HG03378 (cell line): ENCODE measurements at regions not wholly inside any gene's neighbourhood (a gene's known extent, or its start where the extent isn't known, plus 50 kb on each side); places are given as distances from the start of the nearest gene placed in this dataset.
"Not testable (repeated sequence)": the region's sequence is repeated elsewhere in the genome, so short reads cannot be mapped to it uniquely, and the experiment has no call there.

Experiments
- ATAC-seq: cut with Tn5 transposase; IDR thresholded peaks from one replicate; pipeline ENCODE4 v1.9.1; 2021; ENCODE audit warnings: mild to moderate bottlenecking, moderate library complexity; ENCODE audit not compliant: unreplicated experiment

- not testable (repeated sequence) for ATAC-seq
These were observed 116.3 kb upstream of the CARD11 start for GRCh38 chr7:3159926-3160325.

DNA sequence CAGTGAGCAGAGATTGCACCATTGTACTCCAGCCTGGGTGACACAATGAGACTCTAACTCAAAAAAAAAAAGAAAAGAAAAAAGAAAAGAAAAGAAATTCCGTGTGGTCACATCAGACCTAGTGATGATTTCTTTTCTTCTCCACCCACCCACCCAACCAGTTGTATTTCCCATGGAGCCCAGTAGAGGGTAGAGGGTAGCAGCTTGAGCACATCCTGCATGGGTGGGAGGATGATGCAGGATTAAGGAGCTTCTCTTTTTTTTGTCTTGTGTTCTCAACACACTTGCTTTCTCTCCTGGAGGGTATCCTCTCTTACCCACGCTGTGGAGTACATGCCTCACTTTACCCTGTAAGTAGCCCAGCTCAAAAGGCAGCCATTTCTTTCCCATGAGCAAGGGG, 118.6 kb upstream of the CARD11 start:
- ATAC-seq: no peak

- not testable (repeated sequence) for ATAC-seq
These were observed 119.1 kb upstream of the CARD11 start for GRCh38 chr7:3162798-3163197.

DNA sequence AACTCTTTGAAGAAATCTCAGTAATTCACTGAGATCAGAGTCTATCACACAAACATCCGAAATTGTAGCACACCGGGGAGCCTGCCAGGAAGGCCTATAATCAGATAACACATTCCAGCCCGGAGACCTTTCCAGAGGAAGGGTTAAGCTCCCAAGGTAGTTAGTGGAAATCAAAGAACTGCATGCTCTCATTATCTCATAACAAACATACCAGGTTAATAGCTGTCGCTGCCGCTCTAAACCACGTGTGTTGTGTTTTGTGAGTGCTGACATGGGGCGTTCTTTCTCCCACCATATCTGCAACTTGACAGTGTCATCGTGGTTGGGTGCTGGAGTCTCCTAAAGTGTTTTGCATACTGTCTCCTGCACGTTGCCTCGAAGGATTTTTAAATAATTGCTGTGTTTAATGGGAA, 120.7 kb upstream of the CARD11 start:
- no peak for ATAC-seq

GRCh38 chr7:3165681-3166580, 122.3 kb upstream of the CARD11 start:
- ATAC-seq: no peak

- ATAC-seq: no peak
These were observed 123.9 kb upstream of the CARD11 start for GRCh38 chr7:3167551-3167950.

DNA sequence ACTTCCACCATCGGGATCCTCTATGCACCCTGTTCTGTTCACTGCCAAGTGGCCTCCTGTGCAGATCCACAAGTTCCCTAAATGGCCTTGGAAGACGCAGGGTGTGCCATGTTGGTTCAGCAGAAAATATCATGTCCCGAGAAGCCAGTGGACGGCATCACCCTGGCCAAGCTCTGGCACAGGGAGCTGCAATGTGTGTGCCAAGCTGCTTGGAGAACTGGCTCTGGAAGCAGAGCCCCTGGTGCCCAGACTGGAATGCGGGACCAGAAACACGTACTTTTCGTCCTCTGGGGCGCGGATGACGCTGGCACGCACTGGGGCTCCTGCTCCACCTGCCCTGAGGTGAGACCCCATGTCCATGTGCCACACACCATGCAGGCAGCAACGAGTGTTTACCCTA, 124.7 kb upstream of the CARD11 start:
- ATAC-seq: no peak

DNA sequence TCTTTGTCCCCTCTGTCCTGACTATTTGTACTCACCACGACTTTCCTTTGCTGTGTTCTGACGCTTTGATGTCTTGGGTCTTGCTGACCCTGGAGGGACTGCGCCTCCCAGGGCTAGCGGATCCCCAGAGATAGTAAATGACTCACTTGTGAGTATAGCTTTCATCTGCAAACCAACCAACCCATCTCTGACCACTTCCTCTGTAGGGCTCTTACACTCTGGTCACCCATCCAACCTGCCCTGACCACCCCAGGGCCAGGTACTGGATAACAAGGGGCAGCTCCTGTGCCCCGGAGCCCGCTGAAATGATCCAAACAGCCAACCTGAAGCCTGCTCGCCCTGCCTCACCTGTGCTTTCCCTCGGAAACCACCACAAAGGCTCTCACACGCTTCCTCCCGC, 125.2 kb upstream of the CARD11 start:
- ATAC-seq: no peak

GRCh38 chr7:3172768-3173280, 128.2 kb upstream of the SDK1 start:
- ATAC-seq: no peak

- ATAC-seq: no peak
These were observed 126.4 kb upstream of the SDK1 start for GRCh38 chr7:3174515-3175284.

DNA sequence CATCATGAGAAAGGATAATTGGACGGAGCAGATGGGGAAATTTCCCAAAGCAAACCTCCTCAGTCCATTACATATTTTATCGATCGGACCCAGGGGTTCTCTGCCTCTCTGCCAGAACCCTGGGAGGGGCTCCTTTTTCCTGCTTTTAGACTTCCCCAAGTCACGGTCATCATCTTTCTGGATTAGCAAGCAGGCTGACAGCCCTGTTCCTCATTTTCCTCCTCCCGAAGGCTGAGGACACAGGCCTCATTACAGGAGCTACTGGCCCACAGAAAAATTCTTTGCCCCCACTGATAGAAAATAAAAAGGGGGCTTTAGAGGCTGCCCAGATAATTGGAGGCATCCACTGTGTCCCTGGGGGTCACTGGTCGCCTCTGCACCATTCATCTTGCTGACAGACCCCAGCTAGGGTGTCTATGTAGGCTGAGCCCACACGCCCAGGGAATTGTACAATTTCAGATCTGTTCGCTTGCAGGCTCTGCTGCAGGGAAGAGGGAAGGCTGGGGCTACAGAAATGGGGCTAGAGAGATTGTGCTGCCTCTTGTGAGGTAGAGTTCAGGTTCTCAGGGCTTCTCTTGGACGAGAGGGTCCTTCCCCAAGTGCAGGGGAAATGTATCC, 125.7 kb upstream of the SDK1 start:
- no peak for ATAC-seq

DNA sequence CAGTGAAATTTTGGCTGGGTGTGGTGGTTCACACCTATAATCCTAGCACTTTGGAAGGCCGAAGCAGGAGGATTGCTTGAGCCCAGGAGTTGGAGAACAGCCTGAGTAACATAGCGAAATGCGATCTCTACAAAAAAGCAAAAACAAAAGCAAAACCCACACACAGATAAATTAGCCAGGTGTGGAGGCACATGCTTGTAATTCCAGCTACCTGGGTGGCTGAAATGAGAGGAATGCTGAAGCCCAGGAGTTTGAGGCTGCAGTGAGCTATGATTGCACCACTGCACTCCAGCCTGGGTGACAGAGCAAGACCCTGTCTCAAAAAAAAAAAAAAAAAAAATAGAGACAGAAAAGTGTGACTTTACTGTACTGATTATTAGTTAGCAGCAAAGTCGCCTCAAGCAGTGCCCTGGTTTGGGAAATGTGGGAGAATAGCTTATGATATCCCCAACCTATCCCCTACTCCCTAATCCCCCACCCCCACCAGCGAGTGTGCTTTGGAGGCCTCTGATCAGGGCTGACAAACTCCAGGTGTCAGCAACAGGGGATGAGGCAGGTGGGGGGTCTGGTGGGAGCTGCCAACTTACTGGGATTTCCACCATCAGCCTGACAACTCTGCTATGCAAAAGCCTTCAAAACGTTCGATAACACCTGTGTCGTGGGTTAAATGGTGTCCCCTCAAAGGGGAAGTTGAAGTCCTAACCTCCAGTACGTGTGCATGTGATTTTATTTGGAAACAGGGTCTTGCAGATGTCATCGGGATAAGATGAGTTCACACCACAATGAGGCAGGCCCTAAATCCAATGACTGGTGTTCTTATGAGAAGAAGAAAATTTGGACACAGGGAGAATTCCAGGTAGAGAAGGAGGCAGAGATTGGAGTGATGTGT, 124.7 kb upstream of the SDK1 start:
- ATAC-seq: no peak

- ATAC-seq: no peak
These were observed 123.8 kb upstream of the SDK1 start for GRCh38 chr7:3177271-3177670.

GRCh38 chr7:3179456-3179855, 121.6 kb upstream of the SDK1 start:
- ATAC-seq: no peak

DNA sequence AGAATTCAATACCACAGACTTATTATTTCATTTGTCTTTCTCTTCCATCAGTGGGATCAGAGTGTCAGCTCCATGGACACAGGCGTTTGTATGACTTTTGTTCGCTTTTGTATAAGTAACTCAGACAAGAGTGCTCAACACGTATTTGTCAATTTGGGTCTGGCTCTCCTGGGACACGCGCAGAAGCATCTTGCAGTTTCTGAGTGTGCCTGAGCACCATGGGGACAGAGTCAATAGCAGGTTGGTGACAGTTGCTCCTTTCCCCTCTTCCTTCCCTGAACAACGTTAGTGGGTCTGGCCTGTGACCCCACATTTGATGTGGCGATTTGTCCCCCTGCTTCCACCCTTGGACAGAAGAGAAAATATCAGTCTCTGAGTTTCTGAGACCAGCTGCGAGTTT, 120.4 kb upstream of the SDK1 start:
- ATAC-seq: no peak

DNA sequence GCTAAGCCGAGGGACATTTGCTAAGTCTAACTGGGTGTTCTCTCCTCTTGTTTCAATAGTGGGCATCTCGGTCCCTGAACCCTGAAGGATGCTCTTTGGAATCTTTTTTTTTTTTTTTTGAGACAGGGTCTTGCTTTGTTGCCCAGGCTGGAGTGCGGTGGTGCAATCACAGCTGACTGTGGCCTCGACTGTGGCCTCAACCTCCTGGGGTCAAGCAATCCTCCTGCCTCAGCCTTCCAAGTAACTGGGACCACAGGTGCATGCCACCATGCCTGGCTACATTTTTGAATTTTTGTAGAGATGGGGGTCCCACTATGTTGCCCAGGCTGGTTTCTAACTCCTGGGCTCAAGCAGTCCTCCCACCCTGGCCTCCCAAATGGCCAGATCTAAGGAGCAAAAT, 119.0 kb upstream of the SDK1 start:
- ATAC-seq: not testable (repeated sequence)

DNA sequence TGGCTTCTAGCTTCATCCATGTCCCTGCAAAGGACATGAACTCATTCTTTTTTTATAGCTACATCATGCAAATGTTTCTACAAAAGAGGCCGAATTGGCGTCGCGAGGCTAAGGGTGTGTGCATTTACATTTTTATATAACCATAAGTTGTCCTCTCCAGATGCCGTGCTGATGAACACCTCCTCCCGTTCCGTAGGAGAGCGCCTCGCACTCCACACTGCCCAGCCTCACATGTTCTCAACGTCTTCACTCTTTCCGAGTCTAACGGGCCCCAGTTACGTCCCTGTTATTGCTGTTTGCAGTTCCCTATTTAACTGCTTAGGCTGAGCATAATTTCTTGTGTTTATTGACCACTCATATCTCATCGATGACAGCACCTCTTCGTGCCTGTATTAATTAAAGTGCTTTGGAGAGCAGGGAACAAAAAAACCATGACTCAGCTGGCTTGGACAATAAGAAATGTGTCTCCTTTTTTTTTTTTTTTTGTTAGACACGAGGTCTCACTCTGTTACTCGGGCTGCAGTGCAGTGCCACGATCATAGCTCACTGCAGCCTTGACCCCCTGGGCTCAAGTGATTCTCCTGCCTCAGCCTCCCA, 113.5 kb upstream of the SDK1 start:
- ATAC-seq: no peak

DNA sequence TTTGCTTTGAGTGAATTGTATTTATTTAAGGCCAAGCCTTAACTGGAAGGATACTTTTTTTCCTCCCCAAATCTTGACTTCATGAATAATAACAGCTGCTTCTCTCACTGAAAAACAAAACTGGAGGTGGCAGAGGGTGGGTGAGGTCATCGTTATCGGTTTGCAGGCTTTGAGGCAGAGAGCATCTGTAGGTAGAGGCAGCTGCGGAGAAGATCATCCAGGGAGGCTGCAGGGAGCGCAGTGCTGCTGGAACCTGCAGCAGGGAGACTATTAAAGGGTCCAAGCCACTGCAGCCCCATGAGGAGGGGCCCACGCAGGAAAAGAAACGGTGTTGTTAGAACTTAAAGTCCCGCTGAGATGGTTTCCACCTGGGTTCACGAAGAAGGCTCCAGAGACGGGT, 112.1 kb upstream of the SDK1 start:
- ATAC-seq: no peak

DNA sequence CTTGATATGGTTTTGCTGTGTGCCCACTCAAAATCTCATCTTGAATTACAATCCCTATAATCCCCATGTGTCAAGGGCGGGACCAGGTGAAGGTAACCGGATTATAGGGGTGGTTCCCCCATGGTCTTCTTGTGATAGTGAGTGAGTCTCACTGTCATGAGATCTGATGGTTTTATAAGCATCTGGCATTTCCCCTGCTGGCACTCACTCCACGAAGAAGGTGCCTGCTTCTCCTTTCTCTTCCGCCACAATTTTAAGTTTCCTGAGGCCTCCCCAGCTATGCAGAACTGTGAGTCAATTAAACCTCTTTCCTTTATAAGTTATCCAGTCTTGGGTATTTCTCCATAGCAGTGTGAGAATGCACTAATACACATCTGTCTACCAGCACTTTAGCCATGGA, 109.5 kb upstream of the SDK1 start:
- ATAC-seq: no peak

GRCh38 chr7:3192669-3193068, 108.4 kb upstream of the SDK1 start:
- no peak for ATAC-seq
